ENCODE measurements at regions not wholly inside any gene's neighbourhood (a gene's known extent, or its start where the extent isn't known, plus 50 kb on each side); places are given as distances from the start of the nearest gene placed in this dataset.
"Not testable (repeated sequence)": the region's sequence is repeated elsewhere in the genome, so short reads cannot be mapped to it uniquely, and the experiment has no call there.

DNA sequence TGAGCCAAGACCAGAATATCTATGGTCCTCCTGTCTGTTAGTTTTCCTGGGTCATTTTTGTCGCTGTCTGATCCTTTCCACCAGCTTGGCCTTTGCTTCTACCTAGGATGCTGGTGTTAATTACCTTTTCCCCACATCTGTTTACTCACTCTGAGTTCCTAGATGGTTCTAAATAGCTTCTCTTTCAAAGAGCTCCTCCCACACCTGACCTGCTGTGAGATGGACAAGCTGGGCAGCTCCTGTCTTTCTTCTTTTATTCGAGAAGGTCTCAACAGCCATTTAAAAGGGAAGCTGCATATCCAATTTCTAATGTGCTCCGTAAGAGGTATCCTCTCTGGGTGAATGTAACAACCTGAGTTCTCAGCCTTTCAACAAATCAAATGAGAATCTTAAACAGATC is 156.2 kb downstream of the HRH4 start:
- no peak for TF ChIP-seq POLR2A (IDR thresholded peaks at IDR 0.05; ENCODE audit: low read depth, low read length)
- FAIRE-seq (no peak), DNase-seq (ENCODE audit: insufficient read length, low spot score) (no peak)

DNA sequence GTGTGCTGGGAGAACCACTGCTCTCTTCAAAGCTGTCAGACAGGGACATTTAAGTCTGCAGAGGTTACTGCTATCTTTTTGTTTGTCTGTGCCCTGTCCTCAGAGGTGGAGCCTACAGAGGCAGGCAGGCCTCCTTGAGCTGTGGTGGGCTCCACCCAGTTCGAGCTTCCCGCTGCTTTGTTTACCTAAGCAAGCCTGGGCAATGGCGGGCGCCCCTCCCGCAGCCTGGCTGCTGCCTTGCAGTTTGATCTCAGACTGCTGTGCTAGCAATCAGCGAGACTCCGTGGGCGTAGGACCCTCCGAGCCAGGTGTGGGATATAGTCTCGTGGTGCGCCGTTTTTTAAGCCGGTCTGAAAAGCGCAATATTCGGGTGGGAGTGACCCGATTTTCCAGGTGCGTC is 164.0 kb downstream of the HRH4 start:
- FAIRE-seq; DNase-seq (ENCODE audit: insufficient read length, low spot score): not testable (repeated sequence)

DNA sequence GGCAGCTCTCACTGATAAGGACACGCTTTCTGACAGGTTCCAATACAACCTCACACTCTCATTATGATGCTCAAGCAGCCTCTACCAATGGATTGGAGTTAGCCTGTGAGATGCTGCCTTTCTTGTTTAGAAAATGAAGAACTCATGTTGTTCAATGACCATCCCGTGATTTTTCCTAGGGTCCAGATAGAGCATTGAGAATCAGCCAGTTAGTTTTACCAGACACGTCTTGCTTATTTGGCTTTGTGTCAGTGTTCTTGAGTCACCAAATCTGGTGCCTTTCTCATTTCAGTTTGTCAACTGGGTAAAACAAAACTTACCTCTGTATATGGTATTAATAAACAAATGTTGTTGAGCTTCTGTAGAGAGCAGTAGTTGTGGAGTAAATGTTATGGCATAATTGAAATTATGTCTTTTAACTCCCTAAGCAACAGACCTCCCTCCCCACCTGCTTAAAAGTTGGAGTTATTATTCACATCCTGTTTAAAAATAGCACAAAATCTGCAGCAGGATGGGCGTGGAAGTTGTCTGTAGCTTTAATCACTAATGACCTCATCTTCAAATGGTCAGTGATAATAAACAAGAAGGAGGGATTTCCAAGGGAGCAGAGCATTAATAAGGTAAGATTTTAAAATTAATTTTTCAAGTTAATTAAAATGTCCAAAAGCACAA is 167.3 kb downstream of the HRH4 start:
- no peak for TF ChIP-seq POLR2A (IDR thresholded peaks at IDR 0.05; ENCODE audit: low read depth, low read length)
- FAIRE-seq (no peak), DNase-seq (ENCODE audit: insufficient read length, low spot score) (no peak)

GRCh38 chr18:24628326-24628725 is 167.9 kb downstream of the HRH4 start:
- TF ChIP-seq POLR2A (IDR thresholded peaks at IDR 0.05; ENCODE audit: low read depth, low read length), result no peak
- DNase-seq (ENCODE audit: insufficient read length, low spot score), result no peak
- FAIRE-seq, result no peak

DNA sequence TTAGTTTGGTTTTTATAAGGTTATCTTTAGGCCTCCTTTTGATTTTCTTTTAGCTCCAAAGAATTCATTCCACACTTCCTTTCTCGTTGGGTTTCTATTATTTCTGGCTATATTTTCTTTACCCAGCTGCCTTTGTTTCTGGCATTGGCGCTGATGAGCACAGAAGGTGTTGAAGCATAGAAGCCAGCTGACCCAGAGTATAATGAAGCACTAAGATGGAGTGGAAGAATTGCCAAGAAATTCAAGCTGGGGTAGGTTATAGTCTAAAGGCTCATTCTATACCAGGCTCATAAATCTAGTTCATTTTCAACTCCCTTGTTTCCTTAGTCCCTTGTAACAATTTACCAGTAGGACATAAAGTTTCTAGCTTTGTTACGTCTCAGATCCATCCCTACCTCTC is 169.5 kb downstream of the HRH4 start:
- no peak for TF ChIP-seq POLR2A (IDR thresholded peaks at IDR 0.05; ENCODE audit: low read depth, low read length)
- DNase-seq (ENCODE audit: insufficient read length, low spot score) (no peak), FAIRE-seq (no peak)

GRCh38 chr18:24630346-24630880 is 170.0 kb downstream of the HRH4 start:
- FAIRE-seq (no peak), DNase-seq (ENCODE audit: insufficient read length, low spot score) (no peak)

GRCh38 chr18:24631243-24632025 is 171.0 kb downstream of the HRH4 start:
- DNase-seq (ENCODE audit: insufficient read length, low spot score) (no peak), FAIRE-seq (no peak)
- TF ChIP-seq POLR2A (IDR thresholded peaks at IDR 0.05; ENCODE audit: low read depth, low read length), result no peak

More at GRCh38 chr18:24630346-24630880, 170.0 kb downstream of the HRH4 start:
- no peak for TF ChIP-seq POLR2A (IDR thresholded peaks at IDR 0.05; ENCODE audit: low read depth, low read length)

GRCh38 chr18:24632158-24632988 is 171.9 kb downstream of the HRH4 start:
- no peak for TF ChIP-seq POLR2A (IDR thresholded peaks at IDR 0.05; ENCODE audit: low read depth, low read length)
- DNase-seq (ENCODE audit: insufficient read length, low spot score), result no peak
- FAIRE-seq, result no peak

- no peak for TF ChIP-seq POLR2A (IDR thresholded peaks at IDR 0.05; ENCODE audit: low read depth, low read length)
- DNase-seq (ENCODE audit: insufficient read length, low spot score), result peak; percentile 3
- no peak for FAIRE-seq
Observed at GRCh38 chr18:24633121-24633520, 172.7 kb downstream of the HRH4 start.

GRCh38 chr18:24649571-24649970 is 189.1 kb downstream of the HRH4 start:
- no peak for TF ChIP-seq POLR2A (IDR thresholded peaks at IDR 0.05; ENCODE audit: low read depth, low read length)
- DNase-seq (ENCODE audit: insufficient read length, low spot score), result no peak
- FAIRE-seq, result no peak

- DNase-seq (ENCODE audit: insufficient read length, low spot score) (no peak), FAIRE-seq (no peak)
- TF ChIP-seq POLR2A (IDR thresholded peaks at IDR 0.05; ENCODE audit: low read depth, low read length), result no peak
Observed at GRCh38 chr18:24651434-24651833, 191.0 kb downstream of the HRH4 start.

- TF ChIP-seq POLR2A (IDR thresholded peaks at IDR 0.05; ENCODE audit: low read depth, low read length), result no peak
- no peak for FAIRE-seq
- DNase-seq (ENCODE audit: insufficient read length, low spot score), result no peak
Observed at GRCh38 chr18:24656050-24656449, 195.6 kb downstream of the HRH4 start.

DNA sequence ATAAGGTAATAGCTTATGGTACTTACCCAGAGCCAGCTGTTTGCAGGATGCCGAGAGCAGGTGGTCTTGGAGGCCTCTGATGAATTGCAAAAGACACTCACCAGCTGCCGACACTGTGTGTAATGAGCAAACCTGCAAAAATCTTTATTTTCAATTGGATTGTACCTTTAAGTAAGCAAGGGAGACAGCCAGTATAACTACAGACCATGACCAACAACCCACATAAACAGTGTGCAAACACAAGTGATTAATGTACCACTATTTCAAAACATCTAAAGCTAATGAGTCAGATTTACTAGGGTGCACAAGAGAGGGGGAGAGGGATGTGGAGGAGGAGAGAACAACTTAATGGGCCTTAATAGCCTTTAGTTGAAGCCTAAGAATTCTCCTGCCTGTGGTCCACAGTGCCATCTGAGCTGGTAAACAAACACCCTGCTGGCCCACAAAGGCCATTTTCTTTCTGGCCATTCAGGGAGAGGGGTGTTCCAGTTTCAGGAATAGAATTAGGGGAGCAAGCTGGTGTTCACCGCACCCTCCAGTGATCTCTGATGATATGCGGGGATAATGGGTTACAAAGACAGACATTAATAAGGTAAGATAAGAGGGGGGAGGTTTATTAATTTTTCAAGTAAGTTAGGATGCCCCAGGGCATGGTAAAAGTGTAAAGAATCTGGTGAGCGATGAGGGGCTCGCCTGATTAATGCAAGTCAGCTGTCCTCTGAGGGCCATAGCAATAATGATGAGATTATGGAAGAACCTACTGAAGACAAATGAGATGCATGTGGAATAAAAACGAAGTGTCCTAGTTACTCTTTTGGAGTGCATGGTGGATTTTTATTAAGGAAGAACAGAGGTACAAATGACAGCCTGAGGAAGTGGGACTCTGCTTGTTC is 196.4 kb downstream of the HRH4 start:
- no peak for FAIRE-seq
- no peak for DNase-seq (ENCODE audit: insufficient read length, low spot score)
- no peak for TF ChIP-seq POLR2A (IDR thresholded peaks at IDR 0.05; ENCODE audit: low read depth, low read length)

Data from H54 (cell line).